ENCODE measurements at regions not wholly inside any gene's neighbourhood (a gene's known extent, or its start where the extent isn't known, plus 50 kb on each side); places are given as distances from the start of the nearest gene placed in this dataset.

GRCh38 chr4:14916554-14917297 lies 85.6 kb upstream of the CPEB2 start:
- TF ChIP-seq CTCF (IDR thresholded peaks at IDR 0.05; ENCODE audit: unreplicated experiment) = no peak

GRCh38 chr4:14917298-14917633 lies 85.0 kb upstream of the CPEB2 start:
- H3K4me3 Mint-ChIP-seq (ENCODE audit: unreplicated experiment) = no peak overlapping the region
- no peaks in the 10 kb centered on the region for H3K27me3 Mint-ChIP-seq (ENCODE audit: unreplicated experiment)
- DNase-seq (ENCODE audit: low spot score) = no peak
- H3K27ac Mint-ChIP-seq (ENCODE audit: unreplicated experiment) = no peak overlapping the region
- no peak for TF ChIP-seq CTCF (IDR thresholded peaks at IDR 0.05; ENCODE audit: unreplicated experiment)
- no peaks in the 10 kb centered on the region for H3K36me3 Mint-ChIP-seq (ENCODE audit: low read depth, unreplicated experiment)
- H3K4me1 Mint-ChIP-seq (ENCODE audit: unreplicated experiment) = no peaks in the 10 kb centered on the region
- no peaks in the 10 kb centered on the region for H3K9me3 Mint-ChIP-seq (ENCODE audit: unreplicated experiment)

More at GRCh38 chr4:14916554-14917297, 85.6 kb upstream of the CPEB2 start:
- no peak for DNase-seq (ENCODE audit: low spot score)
- Mint-ChIP-seq H3K4me3 (ENCODE audit: unreplicated experiment) (no peak overlapping the region), H3K9me3 (ENCODE audit: unreplicated experiment) (no peaks in the 10 kb centered on the region), H3K36me3 (ENCODE audit: low read depth, unreplicated experiment) (no peaks in the 10 kb centered on the region), H3K27ac (ENCODE audit: unreplicated experiment) (no peak overlapping the region), H3K27me3 (ENCODE audit: unreplicated experiment) (no peaks in the 10 kb centered on the region), H3K4me1 (ENCODE audit: unreplicated experiment) (no peaks in the 10 kb centered on the region)

GRCh38 chr4:14918336-14918735 lies 83.9 kb upstream of the CPEB2 start:
- no peaks in the 10 kb centered on the region for H3K27me3 Mint-ChIP-seq (ENCODE audit: unreplicated experiment)
- H3K27ac Mint-ChIP-seq (ENCODE audit: unreplicated experiment) = no peak overlapping the region
- H3K4me1 Mint-ChIP-seq (ENCODE audit: unreplicated experiment) = no peaks in the 10 kb centered on the region
- no peak for DNase-seq (ENCODE audit: low spot score)
- no peak overlapping the region for H3K4me3 Mint-ChIP-seq (ENCODE audit: unreplicated experiment)
- no peaks in the 10 kb centered on the region for H3K36me3 Mint-ChIP-seq (ENCODE audit: low read depth, unreplicated experiment)
- no peaks in the 10 kb centered on the region for H3K9me3 Mint-ChIP-seq (ENCODE audit: unreplicated experiment)
- TF ChIP-seq CTCF (IDR thresholded peaks at IDR 0.05; ENCODE audit: unreplicated experiment) = no peak

GRCh38 chr4:14919785-14920184 lies 82.5 kb upstream of the CPEB2 start:
- no peak for DNase-seq (ENCODE audit: low spot score)
- Mint-ChIP-seq H3K9me3 (ENCODE audit: unreplicated experiment) (no peaks in the 10 kb centered on the region), H3K27me3 (ENCODE audit: unreplicated experiment) (no peaks in the 10 kb centered on the region), H3K36me3 (ENCODE audit: low read depth, unreplicated experiment) (no peaks in the 10 kb centered on the region), H3K4me3 (ENCODE audit: unreplicated experiment) (no peak overlapping the region), H3K4me1 (ENCODE audit: unreplicated experiment) (no peaks in the 10 kb centered on the region), H3K27ac (ENCODE audit: unreplicated experiment) (no peak overlapping the region)
- no peak for TF ChIP-seq CTCF (IDR thresholded peaks at IDR 0.05; ENCODE audit: unreplicated experiment)

GRCh38 chr4:14920237-14920636 lies 82.0 kb upstream of the CPEB2 start:
- TF ChIP-seq CTCF (IDR thresholded peaks at IDR 0.05; ENCODE audit: unreplicated experiment) = no peak
- Mint-ChIP-seq H3K36me3 (ENCODE audit: low read depth, unreplicated experiment) (no peaks in the 10 kb centered on the region), H3K9me3 (ENCODE audit: unreplicated experiment) (no peaks in the 10 kb centered on the region), H3K4me3 (ENCODE audit: unreplicated experiment) (no peak overlapping the region), H3K27ac (ENCODE audit: unreplicated experiment) (no peak overlapping the region), H3K4me1 (ENCODE audit: unreplicated experiment) (no peaks in the 10 kb centered on the region), H3K27me3 (ENCODE audit: unreplicated experiment) (no peaks in the 10 kb centered on the region)
- no peak for DNase-seq (ENCODE audit: low spot score)
